ENCODE measurements at regions not wholly inside any gene's neighbourhood (a gene's known extent, or its start where the extent isn't known, plus 50 kb on each side); places are given as distances from the start of the nearest gene placed in this dataset.
"Not testable (repeated sequence)": the region's sequence is repeated elsewhere in the genome, so short reads cannot be mapped to it uniquely, and the experiment has no call there.

DNA sequence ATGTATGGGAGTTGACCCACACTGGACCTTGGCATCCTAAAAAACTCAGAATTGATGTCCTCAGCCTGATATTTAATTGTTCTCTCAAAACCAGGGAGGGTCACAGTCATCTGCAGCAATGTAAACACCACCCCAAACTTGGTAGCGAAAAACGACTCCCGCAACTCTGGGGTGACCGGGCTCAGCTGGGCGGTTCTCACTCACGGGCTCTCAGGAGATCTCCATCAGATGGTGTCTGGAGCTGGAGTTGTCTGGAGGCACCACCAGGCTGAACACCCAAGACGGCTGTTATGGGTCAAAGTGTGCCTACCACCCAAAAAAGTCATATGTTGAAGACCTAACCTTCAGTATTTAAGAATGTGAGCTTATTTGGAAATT, 50.9 kb upstream of the NXT1 start:
- no peak for DNase-seq (ENCODE audit: low spot score)

DNA sequence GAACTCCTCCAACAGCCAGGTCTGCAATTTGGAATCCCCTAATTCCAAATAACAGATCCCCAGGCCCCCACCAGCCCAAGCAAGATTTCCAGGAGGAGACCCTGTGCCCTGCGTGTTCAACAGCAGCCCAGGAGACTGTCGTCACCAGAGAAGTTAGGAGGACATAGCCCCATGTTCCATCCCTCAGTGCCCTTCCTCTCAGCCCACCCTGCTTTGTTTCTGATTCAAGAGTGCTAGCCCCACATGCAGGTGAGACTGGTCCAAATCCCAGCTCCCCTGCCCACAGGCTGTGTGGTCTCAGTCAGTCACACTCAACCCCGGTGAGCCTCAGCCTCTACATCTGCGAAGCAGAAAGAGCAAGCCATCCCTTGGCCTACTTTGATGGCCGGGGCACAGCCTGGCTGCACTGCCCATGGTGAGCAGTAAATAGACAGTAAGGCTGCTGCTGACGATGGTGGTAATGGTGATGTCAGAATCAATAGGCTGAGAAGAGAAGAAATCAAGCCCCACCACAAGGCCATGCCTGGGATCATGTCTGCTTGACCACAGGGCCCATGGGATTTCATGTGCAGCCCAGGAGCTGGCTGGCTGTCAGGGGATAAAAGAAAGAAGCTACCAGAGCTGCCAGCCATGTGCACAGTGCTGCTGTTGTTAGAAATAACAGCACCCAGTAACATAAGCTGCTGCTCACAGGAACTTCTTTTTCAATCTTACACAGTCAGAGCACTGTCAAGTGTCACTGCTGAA, 51.5 kb upstream of the NXT1 start:
- no peak for DNase-seq (ENCODE audit: low spot score)

DNA sequence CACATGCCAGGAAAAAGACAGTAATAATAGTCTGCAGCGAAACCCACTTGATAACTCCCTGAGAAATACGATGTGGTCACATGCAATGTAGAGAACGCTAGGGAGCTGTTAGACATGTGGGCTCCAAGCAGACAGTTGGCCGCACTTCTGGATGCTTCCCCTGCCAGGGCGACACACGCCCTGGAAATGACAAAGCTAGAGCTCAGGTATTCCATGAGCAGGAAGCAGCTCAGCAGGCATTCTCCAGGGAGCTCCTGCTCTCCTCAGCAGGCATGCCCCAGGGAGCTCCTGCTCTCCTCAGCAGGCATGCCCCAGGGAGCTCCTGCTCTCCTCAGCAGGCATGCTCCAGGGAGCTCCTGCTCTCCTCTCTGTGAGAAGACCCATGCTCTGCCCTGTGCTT, 52.4 kb upstream of the NXT1 start:
- DNase-seq (ENCODE audit: low spot score) = no peak

DNA sequence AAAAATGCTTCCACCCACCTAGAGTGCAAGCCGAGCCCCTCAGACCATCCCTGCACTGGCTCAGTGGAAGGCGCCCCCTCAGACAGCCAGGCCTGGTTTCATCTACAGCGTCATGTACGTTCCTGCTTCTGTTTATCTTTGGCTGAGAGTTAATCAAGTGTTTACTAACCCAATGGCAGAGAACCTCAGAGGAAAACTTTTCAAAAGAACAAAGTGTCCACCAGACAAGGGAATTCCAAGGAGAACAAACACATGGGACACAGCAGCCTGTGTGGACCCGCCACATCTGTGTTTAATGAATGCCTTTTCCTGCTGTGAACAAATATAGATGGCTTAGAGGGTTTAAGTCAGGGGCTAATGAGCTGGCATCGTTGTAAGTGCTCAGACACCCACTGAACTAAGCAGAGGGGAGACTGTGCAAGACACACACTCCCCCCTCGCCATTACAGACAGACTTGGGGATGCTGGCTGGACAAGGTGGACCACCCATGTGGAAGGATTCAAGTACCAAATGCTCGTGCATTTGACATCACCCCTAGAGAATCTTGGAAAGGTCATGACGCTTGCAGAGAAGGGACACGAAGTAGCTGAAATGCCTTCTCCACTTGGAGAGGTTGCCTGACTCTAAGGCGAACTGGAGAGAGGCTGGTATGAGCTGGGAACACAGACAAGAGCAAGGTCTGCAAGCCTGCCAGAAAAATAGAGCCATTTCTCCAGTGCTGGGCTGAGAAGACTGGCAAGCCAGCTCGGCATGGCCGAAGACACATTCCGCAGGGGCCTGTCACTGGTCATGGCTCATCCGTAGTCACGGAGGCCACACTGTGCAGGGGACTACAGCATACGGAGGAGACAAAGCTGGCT, 53.5 kb upstream of the NXT1 start:
- no peak for DNase-seq (ENCODE audit: low spot score)

DNA sequence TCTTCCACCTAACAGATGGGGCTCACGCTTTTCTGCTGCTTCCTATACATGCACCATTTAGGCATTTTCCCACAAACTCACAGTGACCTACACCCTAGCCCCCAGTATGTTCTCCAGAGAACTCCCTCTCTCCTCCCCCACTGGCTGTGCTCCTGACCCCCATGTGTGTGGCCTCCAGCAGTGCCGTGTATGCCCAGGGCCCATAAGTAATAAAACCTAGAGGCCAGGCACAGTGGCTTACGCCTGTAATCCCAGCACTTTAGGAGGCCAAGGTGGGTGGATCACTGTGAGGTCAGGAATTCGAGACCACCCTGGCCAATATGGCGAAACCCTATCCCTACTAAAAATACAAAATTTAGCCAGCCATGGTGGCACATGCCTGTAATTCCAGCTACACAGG, 54.7 kb upstream of the NXT1 start:
- DNase-seq (ENCODE audit: low spot score) = no peak

DNA sequence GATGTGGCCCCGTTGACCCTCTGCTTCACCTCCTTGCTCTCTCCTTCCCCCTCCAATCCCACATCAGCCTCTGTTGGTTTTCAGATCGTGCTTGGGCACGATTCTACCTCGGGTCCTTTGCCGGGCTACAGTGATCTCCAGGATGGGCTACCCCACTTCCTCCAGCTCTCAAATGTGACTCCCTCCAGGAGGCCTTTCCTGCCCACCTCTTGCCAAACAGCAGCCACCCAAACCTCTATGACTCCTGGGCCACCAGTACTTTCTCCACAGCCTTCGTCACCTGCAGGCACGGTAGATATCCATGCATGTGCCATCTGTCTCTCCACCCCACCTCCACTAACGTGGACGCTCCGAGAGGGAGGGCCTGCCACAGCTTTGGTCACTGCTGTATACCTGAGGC, 55.9 kb upstream of the NXT1 start:
- no peak for DNase-seq (ENCODE audit: low spot score)

DNA sequence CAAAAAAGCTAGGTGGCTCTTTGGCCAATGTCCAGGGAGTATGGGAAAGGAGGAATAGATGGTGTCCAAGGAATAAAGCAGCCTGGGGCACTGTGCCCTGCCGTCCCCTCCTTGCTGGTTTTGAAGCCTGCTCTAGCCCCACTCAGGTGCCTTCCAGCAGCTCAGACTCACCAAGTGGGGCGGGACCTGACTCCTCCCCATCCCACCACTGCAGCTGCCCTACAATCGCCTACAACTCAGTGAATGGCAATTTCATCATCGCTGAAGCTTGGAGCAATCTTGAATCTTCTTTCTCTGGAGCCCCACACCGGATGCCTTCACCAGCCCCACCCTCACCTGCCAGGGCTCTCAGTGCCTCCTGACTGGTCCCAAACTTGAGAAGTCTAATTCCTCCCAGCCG, 56.4 kb upstream of the NXT1 start:
- no peak for DNase-seq (ENCODE audit: low spot score)

DNA sequence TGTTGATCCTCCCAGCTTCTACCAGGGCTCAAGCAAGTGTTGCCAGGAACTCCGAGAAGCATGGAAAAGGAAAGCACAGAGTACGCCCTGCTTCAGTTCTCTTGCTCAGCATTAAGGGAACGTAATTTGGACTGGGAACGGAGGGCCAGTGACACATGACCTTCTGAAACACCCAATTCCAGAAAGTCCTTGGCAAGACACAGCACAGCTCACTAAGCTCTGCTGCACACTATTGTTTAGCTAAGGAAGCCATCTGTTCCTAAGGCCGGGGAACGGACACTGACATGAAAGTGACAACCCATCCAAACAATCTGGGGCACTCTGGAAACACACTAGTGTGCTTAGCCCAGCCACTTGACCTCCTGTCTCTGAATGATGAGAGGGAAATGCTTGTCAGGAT, 56.9 kb upstream of the NXT1 start:
- no peak for DNase-seq (ENCODE audit: low spot score)

DNA sequence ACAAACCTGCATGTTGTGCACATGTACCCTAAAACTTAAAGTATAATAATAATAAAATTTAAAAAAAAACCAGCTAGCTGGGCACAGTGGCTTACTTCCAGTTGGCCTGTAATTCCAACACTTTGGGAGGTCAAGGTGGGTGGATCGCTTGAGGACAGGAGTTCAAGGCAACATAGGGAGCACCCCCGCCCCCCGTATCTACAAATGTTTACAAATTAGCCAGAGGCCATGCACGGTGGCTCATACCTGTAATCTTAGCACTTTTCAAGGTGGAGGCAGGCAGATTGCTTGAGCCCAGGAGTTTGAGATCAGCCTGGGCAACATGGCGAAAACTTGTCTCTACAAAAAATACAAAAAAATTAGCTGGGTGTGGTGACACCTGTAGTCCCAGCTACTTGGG, 58.3 kb upstream of the NXT1 start:
- not testable (repeated sequence) for DNase-seq (ENCODE audit: low spot score)

DNA sequence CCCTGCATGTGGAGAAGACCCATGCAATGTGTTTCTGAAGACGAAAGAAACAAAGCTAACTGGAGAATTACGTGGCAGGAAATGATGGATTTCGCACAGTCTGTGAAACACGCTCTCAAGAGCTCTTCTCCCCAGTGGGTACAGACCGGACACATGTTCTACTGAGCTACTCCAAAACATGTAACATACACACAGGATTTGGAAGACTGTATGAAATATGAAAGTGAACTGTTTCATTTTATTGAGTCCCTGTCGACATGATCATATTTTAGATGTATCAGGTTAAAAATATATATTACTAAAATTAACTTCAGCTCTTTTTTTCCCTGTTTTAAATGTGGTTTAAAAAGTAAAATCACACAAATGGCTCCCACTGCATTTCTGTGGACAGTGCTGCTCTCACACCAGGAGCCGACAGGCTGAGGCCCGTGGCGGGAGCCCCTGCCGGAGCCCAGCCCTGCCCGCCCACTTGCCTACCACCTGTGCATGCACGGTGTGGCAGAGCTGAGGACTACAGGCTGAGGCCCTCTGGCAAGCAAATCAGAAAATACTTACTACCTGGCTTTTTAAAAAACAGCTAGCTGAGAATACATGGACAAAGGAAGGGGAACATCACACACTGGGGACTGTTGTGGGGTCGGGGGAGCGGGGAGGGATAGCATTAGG, 58.9 kb upstream of the NXT1 start:
- DNase-seq (ENCODE audit: low spot score) = no peak

DNA sequence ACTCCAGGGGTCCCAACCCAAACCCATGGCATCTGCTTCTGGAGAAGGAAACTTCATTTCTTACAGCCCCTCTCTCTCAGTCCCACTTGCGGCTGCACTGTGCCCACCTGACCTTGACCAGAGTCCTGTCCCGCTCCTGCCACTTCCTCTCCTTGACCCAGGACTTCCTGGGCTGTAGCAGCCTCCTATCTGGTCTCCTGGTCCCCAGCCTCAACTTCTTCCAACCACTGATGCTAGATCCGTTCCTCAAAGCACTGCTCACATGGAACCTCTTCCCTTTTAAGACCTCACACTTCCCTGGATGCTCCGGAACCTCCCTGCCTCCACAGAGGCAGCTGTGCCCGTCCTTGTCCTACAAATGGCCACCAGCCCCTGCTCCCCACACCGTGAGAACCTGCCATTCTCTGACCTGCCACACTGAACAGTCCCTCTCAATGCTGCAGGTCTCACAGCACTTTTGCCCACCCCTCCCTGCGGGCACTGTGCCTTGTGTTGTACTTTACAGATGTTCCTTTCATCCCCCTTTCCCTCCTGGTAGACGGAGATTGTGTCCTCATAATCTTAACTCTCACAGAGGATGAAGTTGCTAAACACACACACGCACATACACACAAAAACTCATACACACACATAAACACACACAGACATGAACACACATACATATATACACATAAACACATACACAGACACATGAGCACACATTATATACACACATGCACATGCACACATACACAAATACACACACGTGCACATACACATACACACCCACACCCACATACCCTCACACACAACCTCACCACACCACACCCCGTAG, 59.6 kb upstream of the NXT1 start:
- no peak for DNase-seq (ENCODE audit: low spot score)

DNA sequence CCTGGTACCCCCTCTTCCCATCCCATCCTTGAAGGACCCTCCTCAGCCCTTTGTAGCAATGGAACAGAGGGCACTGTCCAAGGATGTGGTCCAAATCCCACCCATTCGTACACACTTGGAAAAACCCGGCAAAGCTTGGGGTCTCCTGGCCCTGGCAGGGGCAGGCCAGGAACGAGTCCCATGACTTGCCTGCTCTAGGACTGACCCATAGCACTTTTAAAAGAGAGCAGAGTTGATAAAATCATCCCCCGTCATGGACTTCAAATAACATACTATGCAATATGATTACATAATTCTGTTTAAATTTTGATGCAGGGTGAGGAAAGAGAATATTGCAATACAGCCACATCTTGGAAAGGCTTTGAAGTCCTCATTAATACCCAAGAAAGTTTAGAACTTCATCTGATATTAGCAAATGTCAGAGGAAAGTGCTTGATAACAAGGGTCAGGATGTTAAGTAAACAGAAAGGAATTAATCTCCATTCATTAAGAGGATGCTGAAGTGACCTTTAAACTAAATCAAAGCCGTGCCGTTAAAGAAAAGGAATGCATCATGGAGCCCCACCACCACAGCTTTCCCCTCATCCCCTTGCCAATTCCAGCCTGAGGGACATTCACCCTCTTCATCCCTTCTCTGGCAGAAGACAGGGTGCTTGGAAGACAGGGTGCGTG, 60.7 kb upstream of the NXT1 start:
- no peak for DNase-seq (ENCODE audit: low spot score)

DNA sequence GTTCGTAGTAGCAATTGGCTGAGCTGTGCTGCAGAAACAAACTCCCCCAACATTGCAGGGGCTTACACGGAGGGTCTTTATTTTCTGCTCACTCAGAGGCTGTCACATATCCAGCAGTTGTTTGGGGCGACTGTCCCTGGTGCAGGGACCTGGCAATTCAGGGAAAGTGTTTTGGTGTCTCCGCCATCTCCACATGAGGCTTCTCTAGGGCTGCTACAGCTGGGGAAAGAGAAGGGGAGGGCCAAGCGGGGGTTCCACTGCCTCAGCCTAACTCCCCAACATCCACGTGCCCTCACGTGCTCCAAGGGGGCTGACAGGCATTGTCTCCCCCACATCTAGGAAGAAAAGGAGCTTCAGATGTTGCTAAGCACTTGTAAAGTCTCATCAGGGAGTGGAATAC, 61.3 kb upstream of the NXT1 start:
- DNase-seq (ENCODE audit: low spot score) = no peak

DNA sequence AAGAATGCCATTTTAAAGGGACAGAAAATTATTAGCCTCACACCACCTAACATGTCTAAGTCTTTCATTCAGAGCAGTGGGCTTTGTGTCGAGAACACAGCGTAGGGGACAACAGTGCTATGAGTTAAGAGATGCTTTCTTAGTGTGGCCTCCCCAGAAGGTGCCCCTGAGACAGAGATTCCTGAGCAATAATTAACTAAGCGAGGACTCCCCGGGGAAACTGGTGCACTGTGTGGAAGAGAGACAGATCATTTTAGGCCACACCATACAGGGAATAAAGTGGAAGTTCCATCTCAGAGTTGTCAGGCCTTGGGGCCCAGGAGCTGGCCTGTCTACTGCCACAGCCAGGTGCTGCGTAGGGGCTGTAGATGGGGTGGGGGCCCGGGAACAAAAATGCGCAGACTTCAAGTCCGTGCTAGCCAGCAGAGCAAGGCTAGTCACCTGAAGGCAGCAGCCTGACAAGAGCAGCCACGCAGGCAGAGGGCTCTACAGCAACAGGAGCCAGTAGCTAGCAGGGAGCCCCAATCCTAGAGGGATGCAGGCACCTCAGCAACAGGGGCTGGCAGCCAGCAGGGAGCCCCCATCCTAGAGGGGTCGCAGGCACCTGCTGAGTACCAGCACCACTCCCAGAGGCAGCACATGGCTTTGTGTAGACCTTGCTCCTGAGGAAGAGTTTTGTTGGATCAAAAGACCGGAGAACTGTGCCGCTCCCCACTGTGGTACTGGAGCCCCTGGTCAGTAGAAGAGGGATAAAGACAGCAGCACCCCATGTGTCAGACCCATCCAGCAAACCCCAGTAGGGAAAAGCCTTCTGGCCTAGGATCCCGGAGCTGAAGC, 63.0 kb upstream of the NXT1 start:
- no peak for DNase-seq (ENCODE audit: low spot score)

DNA sequence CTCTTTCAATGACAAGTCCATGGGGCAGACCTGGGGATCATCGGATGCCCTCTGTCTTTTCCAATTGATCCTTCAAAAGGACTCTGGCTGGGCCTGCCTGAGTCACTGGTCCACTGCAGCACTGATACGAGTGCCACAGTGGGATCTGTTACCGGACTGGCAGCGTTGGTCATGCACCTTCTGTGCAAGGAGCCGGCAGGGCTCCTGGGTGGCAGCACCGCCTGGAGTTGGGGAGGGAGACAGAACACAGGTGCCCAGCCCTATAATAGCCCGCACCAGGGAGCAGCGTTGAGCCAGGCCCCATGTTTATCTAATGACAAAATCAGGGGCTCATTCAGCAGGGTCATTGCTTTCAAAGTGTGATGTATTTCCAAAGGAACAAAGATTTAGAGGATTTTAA, 64.2 kb upstream of the NXT1 start:
- no peak for DNase-seq (ENCODE audit: low spot score)

DNA sequence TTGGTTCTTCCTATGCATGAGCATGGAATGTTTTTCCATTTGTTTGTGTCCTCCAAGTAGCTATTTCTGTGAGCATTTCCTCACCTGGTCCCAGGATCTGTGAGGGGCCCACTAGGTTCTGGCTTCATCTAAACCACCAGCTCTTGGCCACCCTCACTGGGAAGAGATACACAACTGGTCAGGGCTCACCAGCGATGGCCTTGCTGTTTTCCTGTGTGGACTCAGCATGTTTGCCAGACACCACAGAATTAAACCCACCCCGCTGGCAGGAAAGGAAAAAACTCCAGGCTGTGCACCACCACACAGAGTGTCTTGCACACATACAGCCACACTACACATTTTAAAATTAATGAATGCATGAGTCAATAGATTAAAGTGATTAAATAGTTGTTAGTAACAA, 65.1 kb upstream of the NXT1 start:
- no peak for DNase-seq (ENCODE audit: low spot score)

DNA sequence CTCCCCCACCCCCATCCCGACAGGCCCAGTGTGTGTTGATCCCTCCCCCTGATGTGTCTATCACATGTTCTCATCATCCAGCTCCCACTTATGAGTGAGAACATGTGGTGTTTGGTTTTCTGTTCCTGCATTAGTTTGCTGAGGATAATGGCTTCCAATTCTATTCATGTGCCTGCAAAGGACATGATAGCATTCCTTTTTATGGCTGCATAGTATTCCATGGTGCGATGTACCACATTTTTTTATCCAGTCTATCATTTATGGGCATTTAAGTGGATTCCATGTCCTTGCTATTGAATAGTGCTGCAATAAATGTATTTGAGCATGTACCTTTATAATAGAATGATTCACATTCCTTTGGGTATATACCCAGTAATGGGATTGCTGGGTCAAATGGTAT, 66.6 kb upstream of the NXT1 start:
- DNase-seq (ENCODE audit: low spot score) = no peak

DNA sequence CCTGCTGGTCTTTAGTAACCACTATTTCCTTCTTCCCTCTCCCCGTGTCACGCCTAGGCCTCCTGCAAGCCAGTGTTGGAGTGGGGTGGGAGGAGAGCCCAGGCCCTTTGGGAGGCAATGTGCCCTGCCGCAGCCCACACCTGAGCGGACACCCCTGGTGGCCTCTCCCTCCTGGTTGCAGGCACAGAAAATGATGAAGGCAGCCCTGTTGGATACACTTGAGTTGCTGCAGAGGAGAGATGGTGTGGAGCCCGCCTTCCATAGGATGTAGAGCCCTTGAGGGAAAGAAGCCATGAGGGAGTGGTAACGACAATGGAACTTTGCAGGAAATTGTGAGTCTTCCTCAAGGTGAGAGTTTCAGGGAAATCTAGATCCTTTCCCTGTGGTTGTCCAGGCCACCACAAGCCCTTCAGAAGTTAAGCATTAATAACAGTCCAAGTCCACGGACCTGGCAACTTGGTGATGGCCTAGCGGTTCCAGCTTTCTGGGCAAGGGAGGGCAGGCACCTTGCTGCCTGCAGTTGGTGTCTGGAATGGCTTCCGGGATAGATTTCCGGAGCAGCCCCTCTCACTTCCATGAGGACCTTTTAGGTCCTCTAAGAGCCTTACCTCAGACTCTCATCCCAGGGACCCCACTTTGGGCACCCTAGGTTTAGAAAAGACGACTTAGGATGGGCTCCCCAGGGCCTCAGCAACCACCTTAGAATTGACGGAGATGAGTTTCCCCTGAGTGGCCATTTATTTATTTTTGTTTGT, 67.3 kb upstream of the NXT1 start:
- DNase-seq (ENCODE audit: low spot score) = no peak

DNA sequence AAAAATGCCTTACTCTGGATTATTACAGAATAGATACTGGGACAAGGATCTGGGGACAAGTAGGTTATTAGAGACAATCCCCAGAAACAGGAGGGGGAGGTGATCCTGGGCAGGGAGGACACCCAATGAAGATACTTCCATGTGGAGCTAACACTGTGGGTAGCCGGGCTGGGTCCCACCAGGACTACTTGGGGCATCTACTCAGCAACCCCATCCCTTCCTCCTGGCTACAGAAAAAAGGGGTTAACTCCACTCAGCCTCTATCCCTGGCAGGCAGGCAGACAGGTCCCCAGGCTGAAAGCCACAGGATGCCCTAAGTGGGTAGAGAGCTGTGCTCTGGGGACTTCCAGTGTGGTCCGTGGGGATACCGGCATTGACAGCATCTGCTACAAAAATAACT, 68.0 kb upstream of the NXT1 start:
- DNase-seq (ENCODE audit: low spot score) = no peak

DNA sequence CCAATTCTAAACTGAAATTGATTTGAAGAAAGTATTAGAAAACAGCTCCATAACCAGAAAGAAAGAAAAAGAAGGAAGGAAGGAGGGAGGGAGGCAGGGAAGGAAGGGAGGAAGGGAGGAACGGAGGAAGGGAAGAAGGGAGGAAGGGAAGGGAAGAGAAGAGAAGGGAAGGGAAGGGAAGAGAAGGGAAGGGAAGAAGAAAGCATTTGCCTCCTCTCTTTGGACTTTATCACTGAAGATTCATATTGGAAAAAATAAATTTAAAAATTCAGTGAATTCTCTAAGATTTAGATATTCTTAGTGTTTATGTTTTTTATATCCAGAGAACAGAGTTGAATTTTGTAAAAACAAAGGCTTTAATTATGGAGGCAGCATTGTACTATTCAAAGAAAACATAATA, 68.5 kb upstream of the NXT1 start:
- no peak for DNase-seq (ENCODE audit: low spot score)
